GM21619 (cell line): ENCODE measurements at regions not wholly inside any gene's neighbourhood (a gene's known extent, or its start where the extent isn't known, plus 50 kb on each side); places are given as distances from the start of the nearest gene placed in this dataset.
A peak's percentile ranks its signal among the peaks of the same experiment; 100 is the strongest.

Experiments
- ATAC-seq: cut with Tn5 transposase; IDR thresholded peaks from one replicate; pipeline ENCODE4 v1.9.1; 2021; ENCODE audit not compliant: unreplicated experiment

- no peak for ATAC-seq
These were observed 263.7 kb downstream of the BMP4 start for GRCh38 chr14:53692885-53693284.

GRCh38 chr14:53692451-53692850, 264.2 kb downstream of the BMP4 start:
- no peak for ATAC-seq

- no peak for ATAC-seq
These were observed 273.4 kb downstream of the BMP4 start for GRCh38 chr14:53683229-53683628.

- ATAC-seq = no peak
These were observed 284.1 kb downstream of the BMP4 start for GRCh38 chr14:53672526-53672925.

- ATAC-seq = no peak
These were observed 285.9 kb downstream of the BMP4 start for GRCh38 chr14:53670701-53671100.

GRCh38 chr14:53668897-53669296, 287.7 kb downstream of the BMP4 start:
- ATAC-seq = no peak

- no peak for ATAC-seq
These were observed 292.9 kb downstream of the BMP4 start for GRCh38 chr14:53663709-53664108.

- no peak for ATAC-seq
These were observed 301.4 kb downstream of the BMP4 start for GRCh38 chr14:53655080-53655785.

GRCh38 chr14:53652068-53652467, 304.6 kb downstream of the BMP4 start:
- no peak for ATAC-seq

- no peak for ATAC-seq
These were observed 305.4 kb downstream of the BMP4 start for GRCh38 chr14:53651096-53651740.

- ATAC-seq = no peak
These were observed 309.7 kb downstream of the BMP4 start for GRCh38 chr14:53646925-53647324.

GRCh38 chr14:53640695-53641094, 315.9 kb downstream of the BMP4 start:
- ATAC-seq = no peak

- ATAC-seq = no peak
These were observed 317.7 kb downstream of the BMP4 start for GRCh38 chr14:53638966-53639365.

- no peak for ATAC-seq
These were observed 321.8 kb downstream of the BMP4 start for GRCh38 chr14:53634793-53635192.

- no peak for ATAC-seq
These were observed 326.3 kb downstream of the BMP4 start for GRCh38 chr14:53630336-53630735.

- ATAC-seq = no peak
These were observed 327.7 kb downstream of the BMP4 start for GRCh38 chr14:53628732-53629430.

GRCh38 chr14:53628261-53628660, 328.4 kb downstream of the BMP4 start:
- no peak for ATAC-seq

- no peak for ATAC-seq
These were observed 329.9 kb downstream of the BMP4 start for GRCh38 chr14:53626761-53627160.

- ATAC-seq = no peak
These were observed 334.2 kb downstream of the BMP4 start for GRCh38 chr14:53622447-53622846.

GRCh38 chr14:53621921-53622320, 334.7 kb downstream of the BMP4 start:
- no peak for ATAC-seq

- ATAC-seq = peak; percentile 50
These were observed 335.2 kb downstream of the BMP4 start for GRCh38 chr14:53621433-53621832.

- ATAC-seq = peak; percentile 29
These were observed 335.7 kb downstream of the BMP4 start for GRCh38 chr14:53620890-53621289.
